Stimulated activated naive B cell treated with anti-CD40 and anti-IgM and Interleukin-4, amounts not matched to agents 10 μg/mL and 1 μg/mL and 100 μg/mL, for 72 hours (primary cell): ENCODE measurements at regions not wholly inside any gene's neighbourhood (a gene's known extent, or its start where the extent isn't known, plus 50 kb on each side); places are given as distances from the start of the nearest gene placed in this dataset.

Source experiments
- ATAC-seq, 2 donors: fragments of 150-1000 bp; cut with Tn5 transposase; replicated peaks; 2 replicates each; pipeline ENCODE4 v1.10.0; 2021; ENCODE audit warnings: moderate library complexity in 1 of 2
- DNase-seq: peaks from one replicate; pipeline ENCODE4 v3.0.0; 2021
- H3K27ac Mint-ChIP-seq: one replicate; pipeline ENCODE4 v1.8.0; 2022; ENCODE audit warnings: mild to moderate bottlenecking, mixed read lengths
- H3K27me3 Mint-ChIP-seq, 2 donors: one replicate each; pipeline ENCODE4 v1.8.0; 2022; ENCODE audit warnings: mixed read lengths in 2 of 2
- H3K36me3 Mint-ChIP-seq, 2 donors: one replicate each; pipeline ENCODE4 v1.8.0; 2022; ENCODE audit warnings: mixed read lengths in 2 of 2, mild to moderate bottlenecking in 1 of 2
- H3K4me1 Mint-ChIP-seq, 2 donors: one replicate each; pipeline ENCODE4 v1.8.0; 2022; ENCODE audit warnings: mixed read lengths in 2 of 2, mild to moderate bottlenecking in 1 of 2
- H3K4me3 Mint-ChIP-seq, 2 donors: one replicate each; pipeline ENCODE4 v1.8.0; 2022; ENCODE audit warnings: mild to moderate bottlenecking in 2 of 2, mixed read lengths in 2 of 2, moderate library complexity in 1 of 2
- H3K9me3 Mint-ChIP-seq, 2 donors: one replicate each; pipeline ENCODE4 v1.8.0; 2022; ENCODE audit warnings: mixed read lengths in 2 of 2, mild to moderate bottlenecking in 1 of 2

DNA sequence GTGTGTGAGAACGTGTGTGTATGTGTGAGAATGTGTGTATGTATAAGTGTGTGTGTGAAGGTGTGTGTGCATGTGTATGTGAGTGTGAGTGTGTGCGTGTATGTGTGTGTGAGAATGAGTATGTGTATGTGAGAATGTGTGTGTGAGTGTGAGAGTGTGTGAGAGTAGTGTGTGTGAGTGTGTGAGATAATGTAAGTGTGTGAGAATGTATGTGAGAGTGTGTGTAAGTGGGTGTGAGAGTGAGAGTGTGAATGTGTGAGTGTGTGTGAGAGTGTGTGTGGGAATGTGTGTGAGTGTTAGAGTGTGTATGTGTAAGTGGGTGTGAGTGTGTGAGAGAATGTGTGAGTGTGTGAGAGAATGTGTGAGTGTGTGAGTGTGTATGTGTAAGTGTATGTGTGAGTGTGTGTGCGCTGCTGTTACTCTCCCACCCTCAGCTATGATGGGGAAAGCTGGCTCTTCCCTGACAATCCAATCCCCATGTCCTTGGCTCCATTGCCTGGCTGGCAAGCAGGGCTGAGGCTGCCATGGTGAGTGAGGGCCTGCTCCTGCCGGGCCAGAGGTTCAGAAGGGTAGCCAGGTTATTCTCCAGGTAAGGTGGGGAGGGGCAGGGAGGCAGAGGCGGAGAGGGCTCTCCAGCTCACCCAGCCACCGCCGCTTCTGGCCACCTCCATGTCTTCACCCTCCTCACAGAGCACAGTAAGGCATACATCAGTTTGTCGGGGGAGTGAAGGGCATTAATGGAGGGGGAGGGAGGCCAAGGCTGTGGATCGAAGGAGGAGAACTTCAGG is 72.6 kb upstream of the PCBD1 start:
- H3K27ac Mint-ChIP-seq, result no peak overlapping the region
- peaks cover 9 to 14% of the 10 kb centered on the region in 2 donors for H3K27me3 Mint-ChIP-seq
- H3K36me3 Mint-ChIP-seq, result no peaks in the 10 kb centered on the region
- no peaks in the 10 kb centered on the region for H3K9me3 Mint-ChIP-seq
- H3K4me3 Mint-ChIP-seq, result no peak overlapping the region
- ATAC-seq, result no peak
- H3K4me1 Mint-ChIP-seq, result no peaks in the 10 kb centered on the region
- no peak for DNase-seq

DNA sequence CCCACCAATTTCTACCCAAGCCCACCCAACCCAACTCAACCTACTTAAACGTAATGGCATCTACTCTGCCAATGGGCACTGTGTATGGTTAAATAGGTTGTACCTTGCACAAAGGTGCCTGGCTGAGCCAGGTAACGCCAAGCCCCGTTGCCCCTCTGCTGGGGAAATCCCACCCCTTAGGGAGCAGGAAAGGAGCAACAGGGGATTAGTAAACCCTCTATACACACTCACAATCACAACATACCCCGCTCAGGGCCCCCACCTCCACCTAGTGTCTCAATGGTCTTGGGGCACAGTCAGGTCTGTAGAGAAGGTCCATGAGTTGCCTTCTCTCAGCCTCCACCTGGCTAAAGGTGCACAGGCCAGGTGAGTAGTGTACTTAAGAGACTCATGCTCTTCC is 74.3 kb upstream of the PCBD1 start:
- Mint-ChIP-seq H3K36me3 (no peaks in the 10 kb centered on the region), H3K27ac (no peak overlapping the region), H3K4me1 (no peaks in the 10 kb centered on the region), H3K4me3 (no peak overlapping the region), H3K9me3 (no peaks in the 10 kb centered on the region), H3K27me3 (peaks cover 9 to 12% of the 10 kb centered on the region in 2 donors)
- ATAC-seq (no peak), DNase-seq (no peak)

DNA sequence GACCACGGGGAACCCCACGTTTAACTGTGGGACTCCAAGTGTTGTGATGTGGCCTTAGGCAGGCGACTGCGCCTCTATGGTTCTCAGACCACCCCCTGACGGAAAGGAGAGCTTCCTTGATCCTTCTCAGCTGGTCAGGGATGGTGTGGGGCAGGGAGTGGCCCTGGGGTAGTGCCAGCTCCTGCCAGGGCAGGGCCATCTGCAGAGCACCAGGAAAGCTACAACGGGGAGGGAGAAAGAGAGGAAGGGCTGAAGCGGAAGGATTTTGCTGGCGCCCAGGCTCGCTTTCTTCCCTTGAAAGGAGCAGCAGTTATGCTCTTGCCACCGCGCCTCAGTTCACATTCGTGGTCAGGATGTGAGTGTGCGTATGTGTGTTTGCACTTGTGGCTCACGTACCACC is 74.9 kb upstream of the PCBD1 start:
- ATAC-seq (no peak), DNase-seq (no peak)
- no peaks in the 10 kb centered on the region for H3K4me1 Mint-ChIP-seq
- H3K9me3 Mint-ChIP-seq, result no peaks in the 10 kb centered on the region
- H3K4me3 Mint-ChIP-seq, result no peak overlapping the region
- H3K27ac Mint-ChIP-seq, result no peak overlapping the region
- peaks cover 9 to 12% of the 10 kb centered on the region in 2 donors for H3K27me3 Mint-ChIP-seq
- H3K36me3 Mint-ChIP-seq, result no peaks in the 10 kb centered on the region

DNA sequence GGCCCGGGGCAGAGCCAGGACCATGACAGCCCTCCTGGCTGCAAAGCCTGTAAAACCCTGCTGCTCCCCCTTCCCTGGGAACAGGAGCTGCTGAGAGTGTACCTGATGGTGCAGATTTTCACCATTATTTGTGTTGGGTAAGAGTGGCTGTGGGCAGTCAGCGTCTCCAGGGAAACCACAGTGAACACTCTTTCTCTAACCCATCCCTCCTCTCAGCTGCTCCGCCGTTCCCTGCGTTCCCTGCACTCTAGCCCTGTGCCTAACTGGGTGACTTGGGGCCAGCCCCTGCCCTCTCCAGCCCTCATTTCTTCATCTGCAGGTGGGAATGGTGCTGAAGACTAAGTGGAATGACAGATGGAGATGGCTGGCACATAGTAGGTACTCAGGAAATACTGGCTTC is 75.9 kb upstream of the PCBD1 start:
- no peak overlapping the region for H3K27ac Mint-ChIP-seq
- no peak for ATAC-seq
- H3K9me3 Mint-ChIP-seq, result no peaks in the 10 kb centered on the region
- no peak for DNase-seq
- H3K4me1 Mint-ChIP-seq, result no peaks in the 10 kb centered on the region
- no peak overlapping the region for H3K4me3 Mint-ChIP-seq
- H3K36me3 Mint-ChIP-seq, result no peaks in the 10 kb centered on the region
- peaks cover 18 to 21% of the 10 kb centered on the region in 2 donors for H3K27me3 Mint-ChIP-seq

DNA sequence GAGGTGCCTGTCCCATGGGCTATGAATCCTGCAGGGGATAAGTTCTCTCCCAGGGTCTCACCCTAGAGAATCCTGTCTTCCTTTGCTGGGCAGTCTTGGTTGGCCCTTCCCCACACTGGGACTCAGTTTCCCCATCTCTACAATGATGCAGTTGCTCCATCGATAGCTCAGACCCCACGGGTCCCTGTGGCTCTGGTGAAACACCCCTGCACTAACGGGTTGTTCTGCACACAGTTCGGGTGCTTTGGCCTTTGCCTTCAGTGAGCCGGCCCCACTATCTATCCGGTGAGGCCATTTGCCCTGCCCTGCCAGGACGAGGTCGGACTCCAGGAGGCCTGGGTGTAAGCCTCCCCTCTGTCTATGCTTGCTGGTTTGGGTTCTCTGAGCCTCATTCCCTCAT is 76.5 kb upstream of the PCBD1 start:
- Mint-ChIP-seq H3K27ac (no peak overlapping the region), H3K27me3 (peaks cover 19 to 24% of the 10 kb centered on the region in 2 donors), H3K36me3 (no peaks in the 10 kb centered on the region), H3K4me1 (no peaks in the 10 kb centered on the region), H3K4me3 (no peak overlapping the region), H3K9me3 (no peaks in the 10 kb centered on the region)
- DNase-seq, result no peak
- no peak for ATAC-seq

DNA sequence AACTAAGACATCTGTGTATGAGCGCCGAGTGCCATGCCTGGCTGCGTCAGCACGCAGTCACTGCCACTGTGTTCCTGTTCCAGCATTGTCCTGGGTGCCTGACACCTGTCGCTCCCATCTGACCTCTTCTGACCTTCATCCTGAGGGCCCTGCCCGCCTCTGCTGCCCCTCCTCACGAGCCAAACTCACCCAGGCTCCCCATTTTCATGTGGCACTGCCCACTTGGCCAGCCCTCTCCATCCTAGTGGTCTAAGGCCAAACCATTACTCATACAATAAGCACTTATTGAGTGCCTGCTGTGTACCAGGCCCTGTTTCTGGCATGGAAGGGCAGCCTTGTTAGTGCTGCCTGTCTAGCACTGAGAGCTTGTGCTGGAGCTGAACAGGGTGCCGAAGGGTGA is 77.2 kb upstream of the PCBD1 start:
- Mint-ChIP-seq H3K27me3 (peaks cover 23 to 27% of the 10 kb centered on the region in 2 donors), H3K4me3 (no peak overlapping the region), H3K27ac (no peak overlapping the region), H3K36me3 (no peaks in the 10 kb centered on the region), H3K9me3 (peaks cover under 1% of the 10 kb centered on the region in 2 donors), H3K4me1 (no peaks in the 10 kb centered on the region)
- ATAC-seq (no peak), DNase-seq (no peak)

DNA sequence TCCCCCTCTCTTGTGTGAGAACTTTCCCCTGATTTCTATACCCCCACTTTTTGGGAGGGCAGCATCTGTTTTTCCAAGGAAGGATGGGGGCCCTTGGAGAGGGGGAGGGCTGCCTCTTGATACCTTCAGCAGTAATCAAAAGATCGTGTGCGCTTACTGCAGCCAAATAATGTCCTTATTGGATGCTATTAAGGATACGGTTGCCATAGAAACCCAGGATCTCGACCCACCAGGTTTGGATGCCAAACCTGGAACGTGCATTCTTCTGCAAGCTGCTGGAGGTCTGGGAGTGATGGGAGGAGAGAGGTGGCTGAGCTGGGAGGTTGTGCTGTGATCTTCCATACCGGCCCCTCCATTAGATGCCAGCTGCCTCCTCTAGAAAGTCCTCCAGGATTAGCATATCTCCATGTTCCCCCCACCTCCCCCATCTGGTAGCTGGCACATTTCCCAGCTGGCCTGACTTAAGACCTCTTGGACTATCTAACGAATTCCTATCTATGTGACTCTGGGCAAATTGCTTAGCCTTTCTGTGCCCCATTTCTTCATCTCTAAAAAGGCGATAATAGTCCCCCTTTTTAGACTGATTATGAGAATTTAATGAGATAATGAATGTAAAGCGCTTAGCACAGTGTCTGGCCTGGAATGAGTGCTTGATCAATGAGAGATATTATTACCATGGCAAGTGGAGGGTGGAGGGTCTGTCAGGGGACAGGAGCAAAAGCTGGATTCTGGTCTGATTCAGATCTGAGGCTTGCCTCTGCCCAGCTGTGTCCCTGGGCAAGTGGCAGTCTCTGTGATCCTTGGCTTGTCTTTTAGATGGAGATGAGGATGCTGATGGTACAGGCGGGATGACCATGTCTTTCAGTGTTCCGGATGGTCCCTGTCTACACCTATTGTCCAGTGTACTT is 78.5 kb upstream of the PCBD1 start:
- Mint-ChIP-seq H3K36me3 (no peaks in the 10 kb centered on the region), H3K27ac (no peak overlapping the region), H3K27me3 (peaks cover 25 to 30% of the 10 kb centered on the region in 2 donors), H3K9me3 (peaks cover 2 to 4% of the 10 kb centered on the region in 2 donors), H3K4me1 (no peaks in the 10 kb centered on the region), H3K4me3 (no peak overlapping the region)
- ATAC-seq (no peak), DNase-seq (no peak)

DNA sequence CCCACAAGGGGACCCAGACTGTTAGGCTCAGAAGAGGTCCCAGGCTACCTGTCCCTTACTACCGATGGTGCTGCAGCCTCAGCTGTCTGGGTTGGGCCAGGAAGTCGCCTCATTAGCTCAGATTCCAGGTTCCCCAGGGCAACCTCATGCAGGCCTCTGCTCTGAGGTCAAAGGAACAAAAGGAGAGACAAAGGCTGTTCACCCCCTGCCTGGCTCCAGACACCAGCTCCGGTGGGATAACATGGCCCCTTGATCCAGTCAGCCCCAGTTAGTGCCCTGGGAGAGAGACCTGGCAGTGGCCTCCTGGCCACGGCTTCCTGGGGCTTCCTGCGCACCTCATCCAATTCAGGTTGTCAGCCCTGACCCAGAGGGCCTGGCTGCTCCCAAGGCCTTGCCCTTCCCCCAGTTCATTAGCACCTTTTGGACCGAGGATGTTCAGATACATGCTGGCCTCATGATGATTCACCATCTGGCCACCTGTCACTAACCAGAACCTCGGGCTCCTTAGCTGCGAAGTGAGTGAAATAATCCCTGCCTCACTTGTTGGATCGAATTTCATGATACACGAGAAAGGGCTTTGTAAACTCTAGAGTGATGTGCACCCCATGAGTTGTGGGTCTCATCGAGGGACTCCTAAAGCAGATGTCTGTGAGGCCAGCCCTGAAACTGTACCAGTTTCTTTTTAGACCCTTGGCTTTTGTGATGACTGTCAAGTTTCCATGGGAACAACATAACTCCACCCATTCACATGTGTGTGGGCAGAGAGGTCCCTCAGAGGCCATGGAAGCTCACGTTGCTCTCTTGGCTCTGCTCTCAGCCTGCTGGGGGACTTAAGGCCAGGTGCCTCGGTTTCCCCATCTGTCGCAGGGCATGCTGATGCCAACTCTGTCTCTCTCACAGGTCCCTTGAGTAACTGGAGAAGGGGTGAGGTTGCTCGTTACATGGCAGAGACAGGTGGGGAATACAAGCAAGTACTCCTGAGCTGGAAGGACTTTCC is 79.5 kb upstream of the PCBD1 start:
- Mint-ChIP-seq H3K4me1 (no peaks in the 10 kb centered on the region), H3K36me3 (no peaks in the 10 kb centered on the region), H3K4me3 (no peak overlapping the region), H3K9me3 (peaks cover 2 to 4% of the 10 kb centered on the region in 2 donors), H3K27me3 (peaks cover 23 to 28% of the 10 kb centered on the region in 2 donors), H3K27ac (no peak overlapping the region)
- DNase-seq (no peak), ATAC-seq (peak in 1 of 2 donors; percentile 36)

DNA sequence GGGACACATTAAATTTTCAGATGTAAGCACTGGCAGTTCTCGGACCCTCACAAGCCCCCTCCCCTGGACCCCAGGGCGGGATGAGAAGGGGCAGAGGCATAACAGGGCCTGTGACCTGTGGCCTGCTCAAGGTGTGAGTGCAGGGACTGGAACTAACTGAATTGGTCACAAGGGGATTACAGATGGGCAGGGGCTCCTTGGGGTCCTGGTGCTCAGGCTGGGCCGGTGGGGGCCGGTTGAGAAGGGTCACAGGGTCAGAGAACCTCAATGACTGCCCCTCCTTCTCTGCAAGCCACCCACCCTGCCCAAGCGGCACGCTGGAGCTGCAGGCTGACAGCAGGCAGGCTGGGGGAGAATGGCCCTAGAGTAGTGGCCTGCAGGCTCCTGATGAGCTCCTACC is 80.8 kb upstream of the PCBD1 start:
- no peak for DNase-seq
- no peaks in the 10 kb centered on the region for H3K4me1 Mint-ChIP-seq
- peaks cover 17 to 23% of the 10 kb centered on the region in 2 donors for H3K27me3 Mint-ChIP-seq
- no peak for ATAC-seq
- no peaks in the 10 kb centered on the region for H3K36me3 Mint-ChIP-seq
- no peak overlapping the region for H3K4me3 Mint-ChIP-seq
- peaks cover 2 to 4% of the 10 kb centered on the region in 2 donors for H3K9me3 Mint-ChIP-seq
- no peak overlapping the region for H3K27ac Mint-ChIP-seq

DNA sequence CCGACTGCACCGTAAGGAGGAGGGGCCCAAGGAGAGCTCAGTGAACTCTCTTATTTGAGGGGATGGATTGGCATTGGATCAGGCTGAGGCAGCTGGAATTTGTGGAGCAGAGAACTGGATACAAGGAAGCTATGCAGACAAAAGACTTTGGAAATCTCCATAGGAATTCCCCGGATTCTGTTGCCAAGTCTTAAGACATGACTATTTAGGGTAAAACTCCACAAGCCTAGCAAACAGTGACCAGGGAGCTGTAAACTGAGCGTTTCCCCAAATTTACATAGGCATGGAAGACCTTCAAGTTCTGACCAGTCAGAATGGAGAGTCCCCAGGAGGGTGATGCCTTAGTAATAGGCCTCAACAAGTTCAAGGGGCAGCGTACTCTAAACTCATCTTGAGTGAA is 82.5 kb upstream of the PCBD1 start:
- H3K9me3 Mint-ChIP-seq, result peaks cover 2 to 4% of the 10 kb centered on the region in 2 donors

DNA sequence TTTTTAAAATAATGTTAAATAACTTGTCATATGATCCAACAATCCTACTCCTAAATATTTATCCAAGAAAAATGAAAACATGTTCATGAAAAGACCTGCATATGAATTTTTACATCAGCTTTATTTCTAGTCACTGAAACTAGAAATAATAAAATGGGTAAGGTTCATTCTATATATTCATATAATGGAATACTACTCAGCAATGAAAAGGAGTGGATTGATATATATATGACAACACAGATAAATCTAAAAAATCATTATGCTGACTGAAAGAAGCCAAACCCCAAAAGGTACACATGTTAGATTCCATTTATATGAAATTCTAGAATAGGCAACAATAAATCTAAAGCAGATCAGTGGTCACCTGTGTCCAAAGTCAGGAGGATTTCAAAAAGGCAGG is 84.9 kb upstream of the PCBD1 start:
- ATAC-seq (no peak), DNase-seq (no peak)
- H3K27ac Mint-ChIP-seq, result no peak overlapping the region
- H3K9me3 Mint-ChIP-seq, result peaks cover 4 to 8% of the 10 kb centered on the region in 2 donors
- peaks cover 26 to 30% of the 10 kb centered on the region in 2 donors for H3K27me3 Mint-ChIP-seq
- no peaks in the 10 kb centered on the region for H3K4me1 Mint-ChIP-seq
- no peaks in the 10 kb centered on the region for H3K36me3 Mint-ChIP-seq
- no peak overlapping the region for H3K4me3 Mint-ChIP-seq

More for the DNA sequence above, 82.5 kb upstream of the PCBD1 start:
- Mint-ChIP-seq H3K27ac (no peak overlapping the region), H3K4me1 (no peaks in the 10 kb centered on the region), H3K27me3 (peaks cover 17 to 29% of the 10 kb centered on the region in 2 donors), H3K4me3 (no peak overlapping the region), H3K36me3 (no peaks in the 10 kb centered on the region)
- DNase-seq (no peak), ATAC-seq (no peak)

DNA sequence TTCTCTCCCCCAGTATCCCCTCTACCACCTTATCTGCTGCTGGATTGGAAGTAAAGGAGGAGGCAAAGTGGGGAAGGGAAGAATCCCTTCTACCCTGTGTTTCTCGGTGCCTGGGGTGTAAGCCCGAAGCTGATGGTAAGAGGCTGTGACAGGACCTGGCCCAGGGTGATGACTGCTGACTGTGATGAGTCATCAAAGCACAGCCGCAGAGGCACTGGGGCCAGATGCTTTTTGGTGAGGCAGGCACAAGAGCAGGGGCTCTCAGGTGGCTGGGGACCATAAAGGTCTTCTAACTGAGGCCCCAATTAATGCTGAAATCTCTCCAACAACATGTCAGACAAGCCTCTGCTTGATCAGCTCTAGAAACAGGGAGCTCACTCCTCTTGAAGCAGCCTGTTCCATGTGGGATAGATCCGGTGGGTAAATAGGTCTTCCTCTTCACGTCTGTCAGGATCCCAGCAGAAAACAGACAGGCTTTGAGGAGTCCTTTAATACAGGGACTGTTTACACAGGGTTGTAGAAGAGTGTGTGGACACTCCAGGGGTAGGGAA is 86.1 kb upstream of the PCBD1 start:
- Mint-ChIP-seq H3K4me3 (no peak overlapping the region), H3K27me3 (peaks cover 16 to 28% of the 10 kb centered on the region in 2 donors), H3K36me3 (no peaks in the 10 kb centered on the region), H3K27ac (no peak overlapping the region), H3K9me3 (peaks cover 4 to 8% of the 10 kb centered on the region in 2 donors), H3K4me1 (no peaks in the 10 kb centered on the region)
- DNase-seq (no peak), ATAC-seq (no peak)

DNA sequence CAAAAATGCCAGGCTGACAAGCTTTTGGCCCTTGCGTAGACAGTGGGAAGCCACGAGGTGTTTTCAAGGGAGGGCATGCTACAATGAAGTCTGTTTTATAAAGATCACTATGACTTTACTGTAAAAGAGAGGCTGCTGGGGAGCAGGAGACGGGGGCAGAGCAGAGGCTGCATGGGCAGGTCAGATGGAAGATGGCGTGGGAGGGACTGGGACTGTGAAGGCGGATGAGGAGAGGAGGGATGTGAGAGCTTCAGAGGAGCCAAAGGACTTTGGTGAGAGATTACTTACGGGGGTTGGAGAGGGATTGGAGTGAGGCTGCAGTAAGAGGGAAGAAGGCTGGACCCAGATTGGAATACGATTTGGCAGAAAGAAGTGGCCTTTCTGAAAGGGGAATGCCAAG is 86.6 kb upstream of the PCBD1 start:
- Mint-ChIP-seq H3K27ac (no peak overlapping the region), H3K9me3 (peaks cover 4 to 8% of the 10 kb centered on the region in 2 donors), H3K36me3 (no peaks in the 10 kb centered on the region), H3K4me3 (no peak overlapping the region), H3K27me3 (peaks cover 16 to 27% of the 10 kb centered on the region in 2 donors), H3K4me1 (no peaks in the 10 kb centered on the region)
- DNase-seq (no peak), ATAC-seq (no peak)
